Keratinocyte (primary cell): ENCODE measurements at regions not wholly inside any gene's neighbourhood (a gene's known extent, or its start where the extent isn't known, plus 50 kb on each side); places are given as distances from the start of the nearest gene placed in this dataset.
A peak's percentile ranks its signal among the peaks of the same experiment; 100 is the strongest.

Experiments
- DNase-seq: peaks from one replicate; pipeline ENCODE4 v3.0.0-alpha.2; 2011; ENCODE audit warnings: low read depth, missing footprints, low spot score
- FAIRE-seq: peaks from 2 replicates; lab custom pipeline; 2011; peaks lifted over from hg19 to GRCh38; lab: Jason Lieb, UNC
- H2AFZ ChIP-seq: 2 replicates; pipeline ENCODE4 v1.6.0; 2012; ENCODE audit warnings: low read length, control low read depth, inconsistent platforms; ENCODE audit not compliant: control insufficient read depth
- H3K27ac ChIP-seq: 2 replicates; pipeline ENCODE4 v1.5.1; 2011; ENCODE audit warnings: low read length; ENCODE audit not compliant: control insufficient read depth, insufficient read depth
- H3K27me3 ChIP-seq: 3 replicates; pipeline ENCODE4 v1.6.0; 2011; ENCODE audit warnings: low read length; ENCODE audit not compliant: control insufficient read depth, insufficient read depth; ENCODE audit errors: extremely low read depth
- H3K36me3 ChIP-seq, 2 experiments: 2 replicates in 1 of 2; 3 replicates in 1 of 2; pipeline ENCODE4 v1.5.1; 2011; ENCODE audit warnings: low read length in 2 of 2, mild to moderate bottlenecking in 1 of 2; ENCODE audit not compliant: control insufficient read depth in 2 of 2, insufficient read depth in 2 of 2; ENCODE audit errors: extremely low read depth in 1 of 2
- H3K4me1 ChIP-seq: 3 replicates; pipeline ENCODE4 v1.5.1; 2011; ENCODE audit warnings: low read length; ENCODE audit not compliant: control insufficient read depth, insufficient read depth; ENCODE audit errors: extremely low read depth
- H3K4me2 ChIP-seq: 3 replicates; pipeline ENCODE4 v1.6.0; 2011; ENCODE audit warnings: low read depth, low read length; ENCODE audit not compliant: control insufficient read depth, insufficient read depth; ENCODE audit errors: extremely low read depth
- H3K4me3 ChIP-seq, 3 experiments: fragments of 200-600 bp in 1 of 3; sonication (generic) in 1 of 3; 2 replicates in 2 of 3; 3 replicates in 1 of 3; pipeline ENCODE4 v1.5.1; 2011 to 2016; ENCODE audit warnings: low read length in 3 of 3, mild to moderate bottlenecking in 3 of 3, control low read depth in 2 of 3, inconsistent platforms in 1 of 3, low read depth in 1 of 3, mixed read lengths in 1 of 3, mixed run types in 1 of 3, moderate library complexity in 1 of 3; ENCODE audit not compliant: control insufficient read depth in 2 of 3, insufficient read depth in 2 of 3; ENCODE audit errors: extremely low read depth in 1 of 3
- H3K79me2 ChIP-seq: 2 replicates; pipeline ENCODE4 v1.6.0; 2012; ENCODE audit warnings: low read length; ENCODE audit not compliant: control insufficient read depth, insufficient read depth
- H3K9ac ChIP-seq: 3 replicates; pipeline ENCODE4 v1.6.0; 2011; ENCODE audit warnings: low read length; ENCODE audit not compliant: control insufficient read depth, insufficient read depth; ENCODE audit errors: extremely low read depth
- H3K9me1 ChIP-seq: 3 replicates; pipeline ENCODE4 v1.6.0; 2011; ENCODE audit warnings: low read length; ENCODE audit not compliant: control insufficient read depth, insufficient read depth; ENCODE audit errors: extremely low read depth
- H3K9me3 ChIP-seq: 2 replicates; pipeline ENCODE4 v1.5.1; 2012; ENCODE audit warnings: low read depth, low read length; ENCODE audit not compliant: control insufficient read depth
- H4K20me1 ChIP-seq: 3 replicates; pipeline ENCODE4 v1.6.0; 2011; ENCODE audit warnings: low read length; ENCODE audit not compliant: control insufficient read depth, insufficient read depth; ENCODE audit errors: extremely low read depth
- EZH2 ChIP-seq: IDR thresholded peaks from one replicate; pipeline ENCODE4 v1.6.1; 2012; ENCODE audit warnings: inconsistent platforms, mild to moderate bottlenecking, low read length, moderate library complexity
- dilution Hi-C: fragments of 300-500 bp; cut with MboI; formaldehyde crosslinking; loops from one replicate; pipeline ENCODE4 v1.7.0; 2020; ENCODE audit warnings: low sequenced_read_pairs; ENCODE audit not compliant: extremely low pct_ligation_motif_present
- TF ChIP-seq, protein P1 (sequence below), 3 experiments: IDR thresholded peaks in 1 of 3; conservative IDR thresholded peaks in 1 of 3; optimal IDR thresholded peaks in 1 of 3; 2 replicates in 2 of 3; 3 replicates in 1 of 3; pipeline versions ENCODE3 to v1.5.1; 2011; ENCODE audit warnings: low read length in 3 of 3, mild to moderate bottlenecking in 3 of 3, moderate library complexity in 2 of 3, control low read depth in 1 of 3, inconsistent platforms in 1 of 3; ENCODE audit not compliant: insufficient read depth in 2 of 3; ENCODE audit errors: extremely low read depth in 1 of 3

DNA sequence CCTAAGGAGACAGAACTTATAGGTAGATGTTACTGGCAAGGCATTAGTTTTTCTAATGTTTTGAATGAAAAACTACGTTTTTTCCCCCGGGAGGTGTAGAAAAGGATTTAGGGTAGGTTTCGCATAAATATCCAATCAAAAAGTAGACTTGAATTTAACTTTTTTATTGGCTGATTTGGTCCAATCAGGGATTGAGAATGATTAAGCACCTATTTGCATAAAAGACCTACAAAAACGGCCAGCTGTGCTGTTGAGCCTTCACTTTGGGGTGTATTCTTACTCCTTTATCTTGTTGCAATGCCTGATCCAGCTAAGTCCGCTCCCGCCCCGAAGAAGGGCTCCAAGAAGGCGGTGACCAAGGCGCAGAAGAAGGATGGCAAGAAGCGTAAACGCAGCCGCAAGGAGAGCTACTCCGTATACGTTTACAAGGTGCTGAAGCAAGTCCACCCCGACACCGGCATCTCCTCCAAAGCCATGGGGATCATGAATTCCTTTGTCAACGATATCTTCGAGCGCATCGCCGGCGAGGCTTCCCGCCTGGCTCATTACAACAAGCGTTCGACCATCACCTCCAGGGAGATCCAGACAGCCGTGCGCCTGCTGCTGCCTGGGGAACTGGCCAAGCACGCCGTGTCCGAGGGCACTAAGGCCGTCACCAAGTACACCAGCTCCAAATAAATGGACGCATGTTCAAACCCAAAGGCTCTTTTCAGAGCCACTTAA is 113.5 kb upstream of the BTN3A2 start:
- peak; percentile 5 for FAIRE-seq
- TF ChIP-seq, protein P1, sequence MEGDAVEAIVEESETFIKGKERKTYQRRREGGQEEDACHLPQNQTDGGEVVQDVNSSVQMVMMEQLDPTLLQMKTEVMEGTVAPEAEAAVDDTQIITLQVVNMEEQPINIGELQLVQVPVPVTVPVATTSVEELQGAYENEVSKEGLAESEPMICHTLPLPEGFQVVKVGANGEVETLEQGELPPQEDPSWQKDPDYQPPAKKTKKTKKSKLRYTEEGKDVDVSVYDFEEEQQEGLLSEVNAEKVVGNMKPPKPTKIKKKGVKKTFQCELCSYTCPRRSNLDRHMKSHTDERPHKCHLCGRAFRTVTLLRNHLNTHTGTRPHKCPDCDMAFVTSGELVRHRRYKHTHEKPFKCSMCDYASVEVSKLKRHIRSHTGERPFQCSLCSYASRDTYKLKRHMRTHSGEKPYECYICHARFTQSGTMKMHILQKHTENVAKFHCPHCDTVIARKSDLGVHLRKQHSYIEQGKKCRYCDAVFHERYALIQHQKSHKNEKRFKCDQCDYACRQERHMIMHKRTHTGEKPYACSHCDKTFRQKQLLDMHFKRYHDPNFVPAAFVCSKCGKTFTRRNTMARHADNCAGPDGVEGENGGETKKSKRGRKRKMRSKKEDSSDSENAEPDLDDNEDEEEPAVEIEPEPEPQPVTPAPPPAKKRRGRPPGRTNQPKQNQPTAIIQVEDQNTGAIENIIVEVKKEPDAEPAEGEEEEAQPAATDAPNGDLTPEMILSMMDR (optimal IDR thresholded peaks at IDR 0.05 in 1 of 3, IDR thresholded peaks at IDR 0.05 in 1 of 3, conservative IDR thresholded peaks at IDR 0.05 in 1 of 3; ENCODE audit: extremely low read depth in 1 of 3, insufficient read depth in 2 of 3, low read length in 3 of 3), result no peak
- TF ChIP-seq EZH2, result no peak
- Histone ChIP-seq H3K4me3 (peak overlapping the region; percentile 59 to 73 (median 70)), H3K9ac (peak overlapping the region; percentile 75), H4K20me1 (no peaks in the 10 kb centered on the region), H3K27me3 (no peaks in the 10 kb centered on the region), H3K4me1 (peaks cover 9% of the 10 kb centered on the region), H3K4me2 (peak overlapping the region; percentile 96), H3K36me3 (no peaks in the 10 kb centered on the region), H3K9me3 (no peaks in the 10 kb centered on the region), H3K9me1 (no peaks in the 10 kb centered on the region), H2AFZ (peak overlapping the region; percentile 88), H3K79me2 (no peaks in the 10 kb centered on the region), H3K27ac (peak overlapping the region; percentile 74)
- no peak for DNase-seq
- dilution Hi-C loops, result no loop called here

DNA sequence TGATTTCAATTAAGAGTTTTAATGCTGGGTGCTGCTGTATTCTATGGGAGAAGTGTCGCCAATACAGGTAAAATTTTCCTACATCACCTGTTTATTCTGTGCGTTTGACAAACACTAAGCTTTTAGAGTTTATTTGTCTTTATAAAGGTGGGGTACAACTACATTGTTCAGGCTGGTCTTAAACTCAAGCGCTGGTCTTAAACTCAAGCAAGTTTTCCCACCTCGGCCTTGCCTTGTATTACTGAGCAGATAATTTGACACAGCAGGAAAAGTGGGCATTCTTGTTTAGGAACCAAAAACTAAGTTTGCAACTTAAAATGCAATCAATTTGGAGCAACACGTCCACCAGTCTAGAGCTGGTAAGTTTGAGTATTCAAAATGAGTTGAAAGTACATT is 112.9 kb upstream of the BTN3A2 start:
- H3K4me1 ChIP-seq, result peaks cover 9% of the 10 kb centered on the region
- DNase-seq, result no peak
- peak overlapping the region; percentile 74 for H3K27ac ChIP-seq
- no peaks in the 10 kb centered on the region for H3K9me1 ChIP-seq
- H3K79me2 ChIP-seq, result no peaks in the 10 kb centered on the region
- no peak overlapping the region for H2AFZ ChIP-seq
- H4K20me1 ChIP-seq, result no peaks in the 10 kb centered on the region
- peak overlapping the region; percentile 59 to 73 (median 70) for H3K4me3 ChIP-seq
- no peaks in the 10 kb centered on the region for H3K9me3 ChIP-seq
- FAIRE-seq, result no peak
- dilution Hi-C loops, result no loop called here
- TF ChIP-seq EZH2, result no peak
- TF ChIP-seq, protein P1 (optimal IDR thresholded peaks at IDR 0.05 in 1 of 3, IDR thresholded peaks at IDR 0.05 in 1 of 3, conservative IDR thresholded peaks at IDR 0.05 in 1 of 3; ENCODE audit: extremely low read depth in 1 of 3, insufficient read depth in 2 of 3, low read length in 3 of 3), result no peak
- no peaks in the 10 kb centered on the region for H3K36me3 ChIP-seq
- peak overlapping the region; percentile 96 for H3K4me2 ChIP-seq
- H3K9ac ChIP-seq, result peak overlapping the region; percentile 75
- no peaks in the 10 kb centered on the region for H3K27me3 ChIP-seq
